GM23338 (cell line): ENCODE measurements at regions not wholly inside any gene's neighbourhood (a gene's known extent, or its start where the extent isn't known, plus 50 kb on each side); places are given as distances from the start of the nearest gene placed in this dataset.

ENCODE experiments used
- ATAC-seq: fragments of 200-7000 bp; cut with Tn5 transposase; 3 replicates; pipeline ENCODE4 v1.9.1; 2020
- DNase-seq: peaks from one replicate; pipeline ENCODE4 v3.0.0-alpha.2; 2015; ENCODE audit warnings: low spot score
- H2AFZ ChIP-seq: fragments of 200-600 bp; sonication (generic); 2 replicates; pipeline ENCODE4 v1.8.0; 2016; ENCODE audit warnings: antibody characterized with exemption, mild to moderate bottlenecking, moderate library complexity
- H3F3A ChIP-seq: fragments of 200-600 bp; sonication (generic); replicated peaks from 2 replicates; pipeline ENCODE4 v1.8.0; 2017; ENCODE audit warnings: antibody characterized with exemption, mixed run types, low read depth
- H3K27ac ChIP-seq: fragments of 200-600 bp; sonication (generic); 2 replicates; pipeline ENCODE4 v1.6.1; 2016; ENCODE audit warnings: low read depth
- H3K27me3 ChIP-seq: fragments of 200-600 bp; sonication (generic); 2 replicates; pipeline ENCODE4 v1.8.0; 2016; ENCODE audit warnings: mild to moderate bottlenecking, mixed run types, moderate library complexity; ENCODE audit not compliant: insufficient read depth
- H3K36me3 ChIP-seq: fragments of 200-600 bp; sonication (generic); 2 replicates; pipeline ENCODE4 v1.8.0; 2016; ENCODE audit warnings: mild to moderate bottlenecking; ENCODE audit not compliant: insufficient read depth
- H3K4me1 ChIP-seq: fragments of 200-600 bp; sonication (generic); 2 replicates; pipeline ENCODE4 v1.8.0; 2016; ENCODE audit warnings: mild to moderate bottlenecking, moderate library complexity; ENCODE audit not compliant: insufficient read depth
- H3K4me2 ChIP-seq: fragments of 200-600 bp; sonication (generic); 2 replicates; pipeline ENCODE4 v1.7.1; 2017; ENCODE audit warnings: mixed run types
- H3K4me3 ChIP-seq: fragments of 200-600 bp; sonication (generic); 2 replicates; pipeline ENCODE4 v1.6.1; 2016; ENCODE audit warnings: mixed run types
- H3K79me2 ChIP-seq: fragments of 200-600 bp; sonication (generic); replicated peaks from 2 replicates; pipeline ENCODE4 v1.8.0; 2017; ENCODE audit warnings: mild to moderate bottlenecking; ENCODE audit not compliant: insufficient read depth
- H3K9me2 ChIP-seq: fragments of 200-600 bp; sonication (generic); 2 replicates; pipeline ENCODE4 v1.8.0; 2017; ENCODE audit not compliant: insufficient read depth
- H4K20me1 ChIP-seq: fragments of 200-600 bp; sonication (generic); replicated peaks from 2 replicates; pipeline ENCODE4 v1.8.0; 2017; ENCODE audit warnings: mild to moderate bottlenecking; ENCODE audit not compliant: insufficient read depth
- H3K27ac Mint-ChIP-seq: 2 replicates; pipeline ENCODE4 v1.8.0; 2020; ENCODE audit warnings: inconsistent platforms, mild to moderate bottlenecking, moderate library complexity, mixed read lengths
- H3K27me3 Mint-ChIP-seq: 3 replicates; pipeline ENCODE4 v1.8.0; 2022; ENCODE audit warnings: low read depth, mild to moderate bottlenecking, moderate library complexity, mixed read lengths, inconsistent platforms; ENCODE audit not compliant: insufficient read depth, poor library complexity
- H3K36me3 Mint-ChIP-seq: 3 replicates; pipeline ENCODE4 v1.8.0; 2021; ENCODE audit warnings: low read depth, mild to moderate bottlenecking, inconsistent platforms, moderate library complexity, mixed read lengths
- H3K4me1 Mint-ChIP-seq: 3 replicates; pipeline ENCODE4 v1.8.0; 2020; ENCODE audit warnings: mild to moderate bottlenecking, inconsistent platforms, mixed read lengths
- H3K4me3 Mint-ChIP-seq: 3 replicates; pipeline ENCODE4 v1.8.0; 2021; ENCODE audit warnings: moderate library complexity, mild to moderate bottlenecking, inconsistent platforms, mixed read lengths
- H3K9me3 Mint-ChIP-seq: 3 replicates; pipeline ENCODE4 v1.8.0; 2020; ENCODE audit warnings: moderate library complexity, mild to moderate bottlenecking, inconsistent platforms, mixed read lengths
- CREB1 ChIP-seq: fragments of 250-450 bp; sonication (Bioruptor Pico); IDR thresholded peaks from 2 replicates; pipeline ENCODE4 v1.5.0; 2020; ENCODE audit warnings: low read depth, mild to moderate bottlenecking, moderate library complexity
- CTCF ChIP-seq, 2 experiments: fragments of 200-600 bp in 1 of 2; sonication (generic) in 1 of 2; conservative IDR thresholded peaks; 2 replicates each; pipeline versions ENCODE4 v1.5.1 to v1.6.1; 2016 to 2017; ENCODE audit warnings: antibody characterized with exemption in 2 of 2, low read depth in 2 of 2, mild to moderate bottlenecking in 2 of 2, moderate library complexity in 1 of 2
- ETS1 ChIP-seq: IDR thresholded peaks from 2 replicates; pipeline ENCODE4 v1.6.1; 2016; ENCODE audit warnings: antibody characterized with exemption
- EZH2 ChIP-seq: fragments of 200-600 bp; sonication (generic); IDR thresholded peaks from one replicate; pipeline ENCODE4 v1.8.0; 2017; ENCODE audit warnings: antibody characterized with exemption, mild to moderate bottlenecking, low read depth; ENCODE audit not compliant: unreplicated experiment
- EZH2phosphoT487 ChIP-seq: fragments of 200-600 bp; sonication (generic); IDR thresholded peaks from one replicate; pipeline ENCODE4 v1.8.1; 2018; ENCODE audit warnings: antibody characterized with exemption; ENCODE audit not compliant: unreplicated experiment
- JUNB ChIP-seq: IDR thresholded peaks from one replicate; pipeline ENCODE4 v1.6.1; 2016; ENCODE audit warnings: antibody characterized with exemption; ENCODE audit not compliant: unreplicated experiment
- NANOG ChIP-seq: IDR thresholded peaks from 2 replicates; pipeline ENCODE4 v1.6.1; 2016; ENCODE audit warnings: antibody characterized with exemption, borderline replicate concordance
- POLR2AphosphoS5 ChIP-seq: IDR thresholded peaks from 2 replicates; pipeline ENCODE4 v1.6.1; 2016; ENCODE audit warnings: antibody characterized with exemption, low read depth
- REST ChIP-seq: IDR thresholded peaks from one replicate; pipeline ENCODE4 v1.6.1; 2018; ENCODE audit warnings: antibody characterized with exemption; ENCODE audit not compliant: unreplicated experiment
- STAT1 ChIP-seq: IDR thresholded peaks from one replicate; pipeline ENCODE4 v1.6.1; 2016; ENCODE audit warnings: antibody characterized with exemption; ENCODE audit not compliant: unreplicated experiment
- ZNF114 ChIP-seq: fragments of 250-450 bp; sonication (Bioruptor Pico); IDR thresholded peaks from 2 replicates; pipeline ENCODE4 v1.5.0; 2020; ENCODE audit warnings: mild to moderate bottlenecking, moderate library complexity
- ZNF331 ChIP-seq: fragments of 250-450 bp; sonication (Bioruptor Pico); IDR thresholded peaks from 2 replicates; pipeline ENCODE4 v1.5.0; 2020; ENCODE audit warnings: low read depth, mild to moderate bottlenecking, moderate library complexity
- ZNF462 ChIP-seq: fragments of 250-450 bp; sonication (Bioruptor Pico); IDR thresholded peaks from 2 replicates; pipeline ENCODE4 v1.5.0; 2020; ENCODE audit warnings: mild to moderate bottlenecking, moderate library complexity

GRCh38 chrX:45424326-45424725 lies 223.7 kb upstream of the DIPK2B start:
- Histone ChIP-seq H3K27me3 (no peaks in the 10 kb centered on the region), H2AFZ (no peak overlapping the region), H3K4me2 (no peak overlapping the region), H3K27ac (no peak overlapping the region), H4K20me1 (no peaks in the 10 kb centered on the region), H3K9me2 (no peaks in the 10 kb centered on the region), H3K79me2 (no peaks in the 10 kb centered on the region), H3K4me3 (no peak overlapping the region), H3K36me3 (no peaks in the 10 kb centered on the region), H3F3A (no peaks in the 10 kb centered on the region), H3K4me1 (no peaks in the 10 kb centered on the region)
- ATAC-seq: no peak
- Mint-ChIP-seq H3K4me3 (no peak overlapping the region), H3K4me1 (peaks cover 6% of the 10 kb centered on the region; the same call in 2 of the 3 replicates), H3K27me3 (no peaks in the 10 kb centered on the region), H3K27ac (no peak overlapping the region), H3K9me3 (no peaks in the 10 kb centered on the region), H3K36me3 (no peaks in the 10 kb centered on the region)
- DNase-seq: no peak
- no peak for TF ChIP-seq POLR2AphosphoS5
- no peak for TF ChIP-seq STAT1
- TF ChIP-seq JUNB: no peak
- no peak for TF ChIP-seq ZNF331 (CRISPR knock-in tag)
- TF ChIP-seq CTCF (conservative IDR thresholded peaks at IDR 0.05; ENCODE audit: low read depth in 2 of 2): no peak
- no peak for TF ChIP-seq ZNF462
- TF ChIP-seq NANOG: no peak
- TF ChIP-seq EZH2: no peak
- TF ChIP-seq ETS1: no peak
- no peak for TF ChIP-seq EZH2phosphoT487
- no peak for TF ChIP-seq ZNF114 (CRISPR knock-in tag)
- no peak for TF ChIP-seq CREB1 (CRISPR knock-in tag)
- TF ChIP-seq REST: no peak
